ENCODE measurements at regions not wholly inside any gene's neighbourhood (a gene's known extent, or its start where the extent isn't known, plus 50 kb on each side); places are given as distances from the start of the nearest gene placed in this dataset.

DNA sequence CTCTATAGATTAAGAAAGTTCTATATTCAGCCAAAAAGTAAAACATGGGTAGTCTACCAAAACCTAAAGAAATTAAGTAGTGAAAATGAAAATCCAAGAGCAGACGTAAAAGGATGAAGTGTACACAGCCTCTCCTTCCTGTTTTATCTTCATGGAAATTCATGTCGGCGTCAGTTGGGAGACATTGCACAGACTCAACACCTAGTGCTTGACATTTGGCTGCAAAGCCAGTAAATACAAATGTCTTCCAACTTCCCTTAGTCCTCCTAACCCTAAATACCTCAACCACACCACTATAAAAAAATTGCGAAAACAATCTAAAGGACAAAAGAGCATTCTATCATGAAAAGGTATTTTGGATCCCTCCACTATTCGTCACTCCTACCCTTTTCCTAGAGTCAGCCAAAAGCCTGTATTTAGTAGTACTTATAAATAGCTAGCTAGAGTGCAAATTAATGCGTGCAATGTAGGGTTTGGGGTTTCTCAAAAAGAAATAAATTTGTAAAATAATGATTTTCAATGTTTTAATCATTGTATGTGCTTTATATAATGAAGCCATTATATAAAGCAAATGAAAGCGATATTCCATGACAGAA lies 56.4 kb upstream of the TRPC4 start:
- no peak for DNase-seq

DNA sequence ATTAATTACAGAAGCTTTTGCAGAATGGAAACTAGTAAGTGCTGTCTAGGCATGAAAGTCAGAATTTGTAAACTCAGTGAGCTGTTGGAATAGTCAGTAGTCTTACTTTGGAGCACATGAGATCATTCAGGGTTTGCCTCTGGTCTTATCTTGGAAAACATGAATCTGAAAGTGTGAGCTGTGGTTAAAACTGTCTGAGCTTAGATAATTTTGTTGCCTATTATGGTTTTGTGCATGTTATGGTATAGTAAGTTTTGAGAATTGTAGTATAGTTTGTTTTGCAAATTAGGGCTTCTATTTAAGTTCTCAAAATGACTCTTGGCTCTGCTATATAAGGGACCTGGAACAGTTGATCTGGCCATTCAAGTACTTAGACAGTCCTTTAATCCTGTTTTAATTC lies 53.7 kb upstream of the TRPC4 start:
- no peak for DNase-seq

DNA sequence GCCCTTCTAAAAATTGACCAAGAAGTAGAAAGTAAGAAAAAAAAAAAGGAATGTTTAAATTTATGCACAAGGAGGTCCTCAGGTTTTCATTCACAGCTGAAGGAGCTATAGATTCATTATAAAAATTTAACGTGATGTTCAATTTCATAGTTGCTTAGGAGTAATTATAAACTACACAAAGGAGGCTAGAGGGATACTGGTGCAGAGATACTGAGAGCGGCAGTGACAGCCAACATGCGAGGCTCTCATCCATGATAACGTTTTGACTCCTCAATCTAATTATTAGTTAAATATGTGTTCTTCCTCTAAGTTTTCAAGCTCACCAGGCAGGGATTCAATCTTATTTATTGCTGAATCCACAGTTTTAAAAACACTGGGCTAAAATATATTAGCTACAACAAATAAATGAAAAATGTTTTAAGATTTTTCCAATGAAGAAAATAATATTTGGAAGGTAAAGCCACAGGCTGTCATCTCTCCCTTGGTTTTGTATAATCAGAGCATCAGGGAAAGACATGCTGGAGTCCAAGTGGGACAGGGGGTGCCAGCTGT lies 49.8 kb upstream of the TRPC4 start:
- DNase-seq: no peak
